AG10803 (cell line): ENCODE measurements at regions not wholly inside any gene's neighbourhood (a gene's known extent, or its start where the extent isn't known, plus 50 kb on each side); places are given as distances from the start of the nearest gene placed in this dataset.
A peak's percentile ranks its signal among the peaks of the same experiment; 100 is the strongest.
"Not testable (repeated sequence)": the region's sequence is repeated elsewhere in the genome, so short reads cannot be mapped to it uniquely, and the experiment has no call there.

ENCODE experiments used
- DNase-seq: peaks from one replicate; pipeline ENCODE4 v3.0.0; 2010; ENCODE audit warnings: low read depth
- H3K4me3 ChIP-seq: 2 replicates; pipeline ENCODE4 v1.5.1; 2011; ENCODE audit warnings: mild to moderate bottlenecking, low read length, control low read depth
- CTCF ChIP-seq: conservative IDR thresholded peaks from 2 replicates; pipeline ENCODE4 v1.5.1; 2011; ENCODE audit warnings: mild to moderate bottlenecking, low read length, control low read depth, inconsistent platforms

- H3K4me3 ChIP-seq: no peak overlapping the region
- no peak for TF ChIP-seq CTCF
- no peak for DNase-seq
These were observed 69.1 kb upstream of the C12orf71 start for GRCh38 chr12:27151479-27151878.

GRCh38 chr12:27158297-27158696 is 75.9 kb upstream of the C12orf71 start:
- DNase-seq: no peak
- H3K4me3 ChIP-seq: no peak overlapping the region
- TF ChIP-seq CTCF: no peak

- no peak for TF ChIP-seq CTCF
- no peak overlapping the region for H3K4me3 ChIP-seq
- no peak for DNase-seq
These were observed 79.3 kb upstream of the C12orf71 start for GRCh38 chr12:27161458-27162228.

- TF ChIP-seq CTCF: no peak
- H3K4me3 ChIP-seq: no peak overlapping the region
- DNase-seq: no peak
These were observed 79.8 kb upstream of the C12orf71 start for GRCh38 chr12:27162229-27162537.

GRCh38 chr12:27163048-27163715 is 80.8 kb upstream of the C12orf71 start:
- DNase-seq: peak; percentile 44
- no peak for TF ChIP-seq CTCF
- no peak overlapping the region for H3K4me3 ChIP-seq

GRCh38 chr12:27163894-27164293 is 80.2 kb upstream of the STK38L start:
- no peak overlapping the region for H3K4me3 ChIP-seq
- no peak for DNase-seq
- TF ChIP-seq CTCF: no peak

- no peak for TF ChIP-seq CTCF
- H3K4me3 ChIP-seq: no peak overlapping the region
- DNase-seq: no peak
These were observed 79.6 kb upstream of the STK38L start for GRCh38 chr12:27164330-27165040.

GRCh38 chr12:27165958-27166357 is 78.1 kb upstream of the STK38L start:
- not testable (repeated sequence) for H3K4me3 ChIP-seq, DNase-seq

- not testable (repeated sequence) for DNase-seq, H3K4me3 ChIP-seq
These were observed 72.6 kb upstream of the STK38L start for GRCh38 chr12:27171494-27171893.
